CD8-positive, alpha-beta memory T cell (primary cell): ENCODE measurements at regions not wholly inside any gene's neighbourhood (a gene's known extent, or its start where the extent isn't known, plus 50 kb on each side); places are given as distances from the start of the nearest gene placed in this dataset.

Experiments
- CTCF ChIA-PET: fragments of 350-600 bp; sonication (Branson Sonifier 250); formaldehyde crosslinking; loops from one replicate; lab custom pipeline; 2021; ENCODE audit warnings: antibody characterized with exemption; lab: Charles Lee
- POLR2A ChIA-PET: fragments of 350-600 bp; sonication (Branson Sonifier 250); formaldehyde crosslinking; loops from one replicate; lab custom pipeline; 2021; ENCODE audit warnings: antibody characterized with exemption; lab: Charles Lee
- DNase-seq, 5 donors: peaks; one replicate each; pipeline versions ENCODE4 v3.0.0 to v3.0.0-alpha.2; 2020 to 2022; ENCODE audit warnings: mixed read lengths in 1 of 5
- H3K27ac ChIP-seq: one replicate; pipeline ENCODE4 v1.7.0; 2013; ENCODE audit warnings: low read depth, mild to moderate bottlenecking, low read length, moderate library complexity
- H3K27me3 ChIP-seq: 2 replicates; pipeline ENCODE4 v1.7.0; 2013; ENCODE audit warnings: low read length, mild to moderate bottlenecking; ENCODE audit not compliant: insufficient read depth, poor library complexity, severe bottlenecking
- H3K36me3 ChIP-seq: 2 replicates; pipeline ENCODE4 v1.7.0; 2013; ENCODE audit warnings: mild to moderate bottlenecking, low read length, moderate library complexity; ENCODE audit not compliant: insufficient read depth
- H3K4me1 ChIP-seq: 2 replicates; pipeline ENCODE4 v1.7.0; 2013; ENCODE audit warnings: mild to moderate bottlenecking, low read length, moderate library complexity; ENCODE audit not compliant: insufficient read depth
- H3K4me3 ChIP-seq: 2 replicates; pipeline ENCODE4 v1.7.0; 2013; ENCODE audit warnings: mild to moderate bottlenecking, low read length
- H3K9me3 ChIP-seq: 2 replicates; pipeline ENCODE4 v1.7.0; 2013; ENCODE audit warnings: mild to moderate bottlenecking, low read length
- H3K27ac Mint-ChIP-seq, 8 donors: one replicate each; pipeline ENCODE4 v1.8.0; 2020 to 2021; ENCODE audit warnings: mixed read lengths in 8 of 8, mild to moderate bottlenecking in 6 of 8, inconsistent platforms in 3 of 8, moderate library complexity in 3 of 8
- H3K27me3 Mint-ChIP-seq, 2 donors: one replicate each; pipeline ENCODE4 v1.8.0; 2020 to 2021; ENCODE audit warnings: mixed read lengths in 2 of 2, mild to moderate bottlenecking in 1 of 2, moderate library complexity in 1 of 2
- H3K36me3 Mint-ChIP-seq, 3 donors: one replicate each; pipeline ENCODE4 v1.8.0; 2020 to 2021; ENCODE audit warnings: mixed read lengths in 3 of 3, inconsistent platforms in 1 of 3, mild to moderate bottlenecking in 1 of 3
- H3K4me1 Mint-ChIP-seq, 3 donors: one replicate each; pipeline ENCODE4 v1.8.0; 2020 to 2021; ENCODE audit warnings: mixed read lengths in 3 of 3, inconsistent platforms in 1 of 3, mild to moderate bottlenecking in 1 of 3
- H3K4me3 Mint-ChIP-seq, 7 donors: one replicate each; pipeline ENCODE4 v1.8.0; 2020 to 2021; ENCODE audit warnings: mixed read lengths in 7 of 7, mild to moderate bottlenecking in 6 of 7, moderate library complexity in 4 of 7, inconsistent platforms in 2 of 7
- H3K9me3 Mint-ChIP-seq, 5 donors: one replicate each; pipeline ENCODE4 v1.8.0; 2020 to 2022; ENCODE audit warnings: mixed read lengths in 5 of 5, mild to moderate bottlenecking in 3 of 5, moderate library complexity in 2 of 5, inconsistent platforms in 1 of 5

GRCh38 chr6:133047065-133047665 is 194.0 kb upstream of the EYA4 start:
- H3K9me3 Mint-ChIP-seq, result peaks cover 0 to under 1% (median 0%) of the 10 kb centered on the region in 5 donors
- H3K4me3 ChIP-seq, result no peak overlapping the region
- H3K27ac Mint-ChIP-seq, result no peak overlapping the region
- H3K27ac ChIP-seq, result no peak overlapping the region
- ChIA-PET POLR2A (no interaction called here), CTCF (no interaction called here)
- no peaks in the 10 kb centered on the region for H3K36me3 ChIP-seq
- H3K4me1 ChIP-seq, result no peaks in the 10 kb centered on the region
- DNase-seq, result no peak
- H3K36me3 Mint-ChIP-seq, result no peaks in the 10 kb centered on the region
- no peak overlapping the region for H3K4me3 Mint-ChIP-seq
- H3K4me1 Mint-ChIP-seq, result no peaks in the 10 kb centered on the region
- H3K27me3 ChIP-seq, result no peaks in the 10 kb centered on the region
- H3K27me3 Mint-ChIP-seq, result no peaks in the 10 kb centered on the region
- H3K9me3 ChIP-seq, result no peaks in the 10 kb centered on the region

- Mint-ChIP-seq H3K27ac (no peak overlapping the region), H3K4me1 (no peaks in the 10 kb centered on the region), H3K27me3 (no peaks in the 10 kb centered on the region), H3K9me3 (no peaks in the 10 kb centered on the region), H3K36me3 (no peaks in the 10 kb centered on the region), H3K4me3 (no peak overlapping the region)
- DNase-seq, result no peak
- Histone ChIP-seq H3K27ac (no peak overlapping the region), H3K4me3 (no peak overlapping the region), H3K36me3 (no peaks in the 10 kb centered on the region), H3K9me3 (no peaks in the 10 kb centered on the region), H3K27me3 (no peaks in the 10 kb centered on the region), H3K4me1 (no peaks in the 10 kb centered on the region)
- POLR2A ChIA-PET, result no interaction called here
- CTCF ChIA-PET, result no interaction called here
Measured at GRCh38 chr6:133047706-133048105, 193.5 kb upstream of the EYA4 start.

DNA sequence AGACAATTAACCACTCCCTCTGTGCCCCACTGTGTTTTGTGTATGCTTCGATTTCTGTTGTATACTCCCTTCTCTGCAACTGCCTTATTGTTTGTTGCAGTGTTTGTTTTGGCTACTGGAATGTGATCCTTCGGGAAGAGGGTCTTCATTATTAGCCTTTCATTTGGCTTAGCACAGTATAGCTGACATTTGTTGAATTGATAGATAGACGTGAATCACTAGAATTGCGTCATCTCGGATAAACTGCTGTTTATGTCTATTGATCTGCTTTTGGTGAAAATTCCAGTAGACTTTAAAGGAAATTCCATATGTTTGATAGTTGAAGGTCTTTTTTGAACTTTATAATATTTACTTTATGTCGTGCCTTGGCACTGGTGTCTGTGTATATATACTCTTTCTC is 189.9 kb upstream of the EYA4 start:
- ChIA-PET POLR2A (no interaction called here), CTCF (no interaction called here)
- no peak overlapping the region for H3K27ac ChIP-seq
- H3K36me3 Mint-ChIP-seq, result no peaks in the 10 kb centered on the region
- H3K27ac Mint-ChIP-seq, result no peak overlapping the region
- H3K9me3 ChIP-seq, result no peaks in the 10 kb centered on the region
- no peaks in the 10 kb centered on the region for H3K36me3 ChIP-seq
- H3K4me1 ChIP-seq, result no peaks in the 10 kb centered on the region
- H3K27me3 ChIP-seq, result no peaks in the 10 kb centered on the region
- H3K4me3 ChIP-seq, result no peak overlapping the region
- H3K4me3 Mint-ChIP-seq, result no peak overlapping the region
- no peak for DNase-seq
- no peaks in the 10 kb centered on the region for H3K4me1 Mint-ChIP-seq
- H3K27me3 Mint-ChIP-seq, result peaks cover 0 to 8% of the 10 kb centered on the region in 2 donors
- H3K9me3 Mint-ChIP-seq, result no peaks in the 10 kb centered on the region

GRCh38 chr6:133052465-133052864 is 188.7 kb upstream of the EYA4 start:
- no peaks in the 10 kb centered on the region for H3K36me3 ChIP-seq
- no peaks in the 10 kb centered on the region for H3K27me3 ChIP-seq
- H3K4me3 Mint-ChIP-seq, result no peak overlapping the region
- H3K27ac ChIP-seq, result no peak overlapping the region
- peaks cover 0 to 8% of the 10 kb centered on the region in 2 donors for H3K27me3 Mint-ChIP-seq
- H3K4me1 Mint-ChIP-seq, result no peaks in the 10 kb centered on the region
- no peak overlapping the region for H3K4me3 ChIP-seq
- no peaks in the 10 kb centered on the region for H3K36me3 Mint-ChIP-seq
- H3K4me1 ChIP-seq, result no peaks in the 10 kb centered on the region
- H3K9me3 ChIP-seq, result no peaks in the 10 kb centered on the region
- ChIA-PET POLR2A (no interaction called here), CTCF (no interaction called here)
- no peak overlapping the region for H3K27ac Mint-ChIP-seq
- no peaks in the 10 kb centered on the region for H3K9me3 Mint-ChIP-seq
- DNase-seq, result no peak

GRCh38 chr6:133055441-133055966 is 185.7 kb upstream of the EYA4 start:
- no peak for DNase-seq
- H3K9me3 ChIP-seq, result no peaks in the 10 kb centered on the region
- no peaks in the 10 kb centered on the region for H3K27me3 ChIP-seq
- H3K4me1 ChIP-seq, result no peaks in the 10 kb centered on the region
- Mint-ChIP-seq H3K9me3 (no peaks in the 10 kb centered on the region), H3K27ac (no peak overlapping the region), H3K4me3 (no peak overlapping the region), H3K27me3 (peaks cover 4 to 8% of the 10 kb centered on the region in 2 donors), H3K4me1 (no peaks in the 10 kb centered on the region), H3K36me3 (no peaks in the 10 kb centered on the region)
- CTCF ChIA-PET, result no interaction called here
- no peak overlapping the region for H3K27ac ChIP-seq
- H3K36me3 ChIP-seq, result no peaks in the 10 kb centered on the region
- no peak overlapping the region for H3K4me3 ChIP-seq
- POLR2A ChIA-PET, result no interaction called here

DNA sequence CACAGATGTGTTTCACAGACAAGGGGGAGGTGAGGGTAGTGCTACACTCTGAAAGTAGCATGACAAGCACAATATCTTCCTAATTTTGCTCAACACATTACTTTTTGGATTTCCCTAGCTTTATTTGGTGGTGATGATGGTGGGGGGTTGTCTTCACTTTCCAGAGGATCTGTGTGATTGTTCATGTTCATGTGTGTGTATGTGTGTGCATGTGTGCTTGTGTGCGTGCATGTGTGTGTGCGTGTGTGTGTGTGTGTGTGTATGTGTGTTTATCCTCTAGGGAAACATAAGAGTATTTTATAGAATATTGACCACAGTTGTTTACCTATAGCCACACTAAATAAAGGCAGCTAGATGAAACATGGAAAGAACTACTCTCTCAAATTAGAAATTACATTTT is 183.8 kb upstream of the EYA4 start:
- Mint-ChIP-seq H3K27me3 (peaks cover 4 to 8% of the 10 kb centered on the region in 2 donors), H3K27ac (no peak overlapping the region), H3K9me3 (no peaks in the 10 kb centered on the region), H3K36me3 (no peaks in the 10 kb centered on the region), H3K4me3 (no peak overlapping the region), H3K4me1 (no peaks in the 10 kb centered on the region)
- CTCF ChIA-PET, result no interaction called here
- no peaks in the 10 kb centered on the region for H3K4me1 ChIP-seq
- no peak overlapping the region for H3K4me3 ChIP-seq
- no peaks in the 10 kb centered on the region for H3K36me3 ChIP-seq
- H3K27me3 ChIP-seq, result no peaks in the 10 kb centered on the region
- POLR2A ChIA-PET, result no interaction called here
- no peak overlapping the region for H3K27ac ChIP-seq
- no peak for DNase-seq
- H3K9me3 ChIP-seq, result no peaks in the 10 kb centered on the region

- CTCF ChIA-PET, result no interaction called here
- no peak overlapping the region for H3K27ac Mint-ChIP-seq
- Histone ChIP-seq H3K27me3 (no peaks in the 10 kb centered on the region), H3K9me3 (no peaks in the 10 kb centered on the region), H3K27ac (no peak overlapping the region), H3K4me1 (no peaks in the 10 kb centered on the region), H3K36me3 (no peaks in the 10 kb centered on the region), H3K4me3 (no peak overlapping the region)
- H3K36me3 Mint-ChIP-seq, result no peaks in the 10 kb centered on the region
- H3K4me3 Mint-ChIP-seq, result no peak overlapping the region
- peaks cover 4 to 7% of the 10 kb centered on the region in 2 donors for H3K27me3 Mint-ChIP-seq
- DNase-seq, result no peak
- no peaks in the 10 kb centered on the region for H3K9me3 Mint-ChIP-seq
- POLR2A ChIA-PET, result no interaction called here
- H3K4me1 Mint-ChIP-seq, result no peaks in the 10 kb centered on the region
Measured at GRCh38 chr6:133062077-133062476, 179.1 kb upstream of the EYA4 start.

- no peak for DNase-seq
- Mint-ChIP-seq H3K27ac (no peak overlapping the region), H3K4me3 (no peak overlapping the region), H3K9me3 (no peaks in the 10 kb centered on the region), H3K27me3 (peaks cover 6 to 7% of the 10 kb centered on the region in 2 donors), H3K4me1 (no peaks in the 10 kb centered on the region), H3K36me3 (no peaks in the 10 kb centered on the region)
- no peaks in the 10 kb centered on the region for H3K9me3 ChIP-seq
- no peaks in the 10 kb centered on the region for H3K27me3 ChIP-seq
- no peaks in the 10 kb centered on the region for H3K36me3 ChIP-seq
- H3K4me3 ChIP-seq, result no peak overlapping the region
- no peaks in the 10 kb centered on the region for H3K4me1 ChIP-seq
- no peak overlapping the region for H3K27ac ChIP-seq
- ChIA-PET CTCF (no interaction called here), POLR2A (no interaction called here)
Measured at GRCh38 chr6:133062696-133063306, 178.4 kb upstream of the EYA4 start.
